GM18519 (cell line): ENCODE measurements at regions not wholly inside any gene's neighbourhood (a gene's known extent, or its start where the extent isn't known, plus 50 kb on each side); places are given as distances from the start of the nearest gene placed in this dataset.

Experiments
- ATAC-seq: cut with Tn5 transposase; IDR thresholded peaks from one replicate; pipeline ENCODE4 v1.9.1; 2021; ENCODE audit warnings: mild to moderate bottlenecking, moderate library complexity; ENCODE audit not compliant: unreplicated experiment, low FRiP score

DNA sequence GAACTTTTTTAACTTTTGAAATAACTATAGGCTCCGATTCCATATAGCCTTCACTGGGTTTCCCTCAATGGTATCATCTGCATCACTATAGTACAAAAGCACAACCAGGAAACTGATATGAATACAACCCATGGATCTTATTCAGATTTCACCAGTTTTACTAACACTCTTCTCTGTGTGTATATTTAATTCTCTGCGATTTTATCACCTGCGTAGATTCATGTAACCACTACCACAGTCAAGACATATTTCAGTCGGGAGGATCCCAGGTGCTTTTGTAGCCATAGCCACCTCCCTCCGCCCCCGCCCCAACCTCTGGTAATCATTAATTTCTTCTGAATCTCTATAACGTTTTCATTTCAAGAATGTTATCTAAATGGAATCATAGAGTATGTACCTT, 82.8 kb upstream of the C7orf33 start:
- no peak for ATAC-seq

DNA sequence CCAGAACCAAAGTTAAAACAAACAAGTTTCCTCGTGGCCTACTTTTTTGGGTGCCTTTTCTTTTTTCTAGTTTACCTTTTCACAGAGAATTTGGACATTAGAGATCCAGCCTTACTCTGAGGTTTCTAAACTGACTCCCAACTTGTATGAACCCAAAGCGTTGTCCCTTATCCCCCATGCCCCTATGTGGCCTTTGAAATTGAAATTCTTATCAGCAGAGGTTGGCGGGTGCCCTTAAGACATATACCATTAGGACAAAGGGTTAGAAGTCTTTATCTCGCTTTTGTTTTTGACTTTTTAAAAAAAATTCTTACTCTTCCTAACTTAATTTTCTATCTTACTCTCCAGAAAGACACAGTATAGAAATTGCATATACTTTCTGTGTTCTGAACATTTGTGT, 76.3 kb upstream of the C7orf33 start:
- ATAC-seq = no peak

GRCh38 chr7:148515237-148515636, 75.3 kb upstream of the C7orf33 start:
- ATAC-seq = no peak

- ATAC-seq = no peak
Measured at GRCh38 chr7:148515728-148516695, 74.6 kb upstream of the C7orf33 start.

- ATAC-seq = peak; percentile 49
Measured at GRCh38 chr7:148519386-148519785, 71.2 kb upstream of the C7orf33 start.

DNA sequence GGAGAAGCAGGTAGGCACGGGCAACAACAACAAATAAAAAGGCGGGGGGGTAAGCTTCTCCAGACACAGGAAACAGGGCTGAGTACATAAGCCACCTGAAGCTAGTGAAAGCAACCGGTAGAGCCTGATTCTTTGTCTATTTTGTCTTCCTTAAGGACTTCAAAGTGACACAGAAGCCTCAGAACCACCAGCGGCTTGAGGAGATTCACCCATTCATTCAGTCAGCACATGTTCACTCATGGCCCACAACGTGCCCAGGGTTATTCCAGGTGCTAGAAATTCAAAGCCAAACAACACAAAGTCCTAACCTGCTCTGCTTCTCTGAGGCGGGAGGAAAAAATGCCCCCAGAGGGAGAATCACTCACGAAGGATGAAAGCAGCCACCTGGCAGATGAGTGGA, 69.3 kb upstream of the C7orf33 start:
- ATAC-seq = no peak

DNA sequence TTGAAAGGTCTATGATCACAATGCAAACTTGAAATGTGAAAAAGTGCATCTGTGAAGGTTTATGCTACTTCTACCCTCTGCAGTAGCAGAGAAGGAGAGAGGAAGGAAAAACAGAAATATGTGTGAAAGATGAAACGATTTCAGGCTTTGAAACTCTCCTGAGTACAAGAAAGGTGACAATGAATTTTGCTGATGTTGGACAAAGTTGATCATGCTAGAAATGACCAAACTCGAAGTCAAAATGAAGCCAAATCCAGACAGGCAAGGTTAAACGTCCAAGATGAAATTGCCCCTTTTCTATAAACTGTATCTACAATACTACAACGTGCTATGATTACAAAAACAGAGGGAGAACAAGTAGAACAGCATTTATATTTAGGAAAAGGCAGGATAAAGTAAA, 67.0 kb upstream of the C7orf33 start:
- no peak for ATAC-seq

DNA sequence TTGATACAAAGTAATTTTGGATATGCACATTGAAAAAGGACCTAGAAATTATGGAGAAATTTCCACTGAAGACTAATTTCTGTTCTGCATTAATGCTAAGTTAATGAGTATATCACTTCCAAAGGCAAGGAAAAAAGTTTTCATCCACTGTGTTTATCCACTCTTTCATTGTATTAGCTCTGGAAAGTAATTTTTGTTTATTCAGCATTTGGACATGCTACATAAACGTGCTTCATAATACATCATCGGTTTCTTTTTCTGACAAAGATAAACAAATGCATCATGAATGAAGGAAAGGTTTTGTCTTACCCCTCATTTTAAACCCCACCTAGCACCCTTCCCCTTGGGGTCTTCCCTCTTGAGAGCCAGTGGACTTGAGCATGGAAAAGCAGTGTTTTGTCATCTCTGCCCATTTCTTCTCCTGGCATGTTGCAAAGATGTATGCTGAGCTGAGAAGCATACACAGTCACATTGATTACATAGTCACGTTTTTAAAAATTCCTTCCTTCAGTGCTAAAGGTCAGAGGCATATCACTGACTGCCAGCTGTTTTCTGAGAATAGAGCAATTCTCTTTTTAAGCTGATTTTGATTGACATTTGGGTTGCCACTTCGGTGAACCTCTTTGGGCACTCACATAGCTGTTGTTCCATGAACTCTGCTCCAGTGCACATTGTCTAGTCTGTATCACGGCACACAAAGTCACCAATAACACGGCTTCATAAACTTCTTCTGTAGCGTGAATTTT, 65.9 kb upstream of the C7orf33 start:
- ATAC-seq = no peak

DNA sequence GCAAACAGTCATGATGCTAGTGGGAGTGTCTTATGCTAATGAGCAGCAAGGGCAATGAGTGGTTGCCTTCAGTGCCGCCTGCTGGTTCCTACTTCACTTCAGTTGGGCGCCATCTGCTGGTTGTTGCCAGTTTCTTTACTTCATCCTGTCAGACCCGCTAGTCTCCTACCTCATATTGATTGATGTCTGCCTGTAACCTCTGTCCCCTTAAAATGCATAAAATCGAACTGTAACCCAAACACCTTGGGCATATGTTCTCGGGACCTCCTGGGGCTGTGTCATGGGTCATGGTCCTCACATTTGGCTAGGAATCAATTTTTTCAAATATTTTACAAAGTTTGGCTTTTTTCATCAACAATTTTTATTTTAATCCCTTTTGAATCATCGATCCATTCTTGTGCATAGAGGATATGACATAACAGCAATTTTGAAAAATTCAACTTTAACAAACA, 62.8 kb upstream of the C7orf33 start:
- peak; percentile 81 for ATAC-seq

DNA sequence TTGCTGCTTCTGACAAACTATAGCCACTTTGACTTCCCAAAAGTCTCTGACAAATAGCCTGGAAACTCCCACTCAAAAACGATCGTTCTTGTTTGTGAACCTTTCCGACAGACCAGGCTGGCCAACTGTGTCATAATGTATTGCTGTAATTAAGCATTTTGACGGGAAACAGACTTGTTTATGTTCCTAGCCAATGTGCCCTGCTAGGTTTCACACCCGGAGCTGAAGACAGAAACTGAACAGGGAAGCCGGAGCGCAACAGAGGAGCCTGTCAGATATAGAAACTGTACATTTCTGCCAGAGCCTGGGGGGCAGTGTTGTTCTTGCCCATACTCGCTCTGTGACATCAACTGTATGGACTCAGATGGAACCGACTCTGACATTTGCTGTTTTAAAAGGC, 55.3 kb upstream of the C7orf33 start:
- ATAC-seq = peak; percentile 94

DNA sequence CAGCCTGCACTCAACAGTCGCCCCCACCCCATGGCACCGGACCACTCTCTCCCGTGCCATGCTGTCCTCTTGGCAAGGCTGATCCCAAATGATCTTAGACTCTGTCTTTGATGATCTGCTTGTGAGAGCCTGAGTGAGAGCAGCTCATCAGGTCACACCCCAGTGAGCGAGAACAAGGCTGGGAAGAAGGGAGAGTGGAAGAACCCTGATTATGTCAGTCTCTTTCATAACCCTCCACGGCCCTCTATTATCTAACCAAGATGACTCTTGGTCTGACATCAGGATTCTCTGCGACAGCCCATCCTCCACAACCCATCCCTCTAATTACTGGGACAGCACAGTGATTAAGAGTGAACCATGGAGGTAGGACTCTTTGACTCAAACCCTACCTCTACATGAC, 53.1 kb upstream of the C7orf33 start:
- ATAC-seq = no peak

- ATAC-seq = no peak
Measured at GRCh38 chr7:148540041-148540738, 50.4 kb upstream of the C7orf33 start.
